ENCODE measurements at regions not wholly inside any gene's neighbourhood (a gene's known extent, or its start where the extent isn't known, plus 50 kb on each side); places are given as distances from the start of the nearest gene placed in this dataset.

DNA sequence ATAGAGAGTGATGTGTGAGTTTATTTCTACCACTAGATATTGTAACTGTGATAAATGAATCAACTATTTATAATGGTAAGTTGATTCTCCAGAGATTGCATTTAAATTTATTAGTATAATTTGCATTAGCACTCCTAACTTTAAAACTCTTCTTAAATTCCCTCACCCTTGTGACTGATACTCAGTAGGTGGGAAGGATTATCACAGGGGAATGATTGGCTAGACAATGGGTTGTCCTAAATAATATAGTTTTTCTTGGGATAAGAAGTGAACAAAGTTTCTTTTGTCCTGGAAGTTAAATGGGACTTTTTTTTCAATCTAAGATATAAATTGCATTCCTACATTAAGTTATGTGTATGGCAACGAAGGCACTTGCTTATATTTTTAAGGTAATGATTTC, 169.2 kb upstream of the PITX2 start:
- Histone ChIP-seq H3K4me1 (peaks cover 32% of the 10 kb centered on the region), H3K27me3 (replicated peaks; ENCODE audit: control insufficient read depth, insufficient read depth, low read length) (no peaks in the 10 kb centered on the region), H3K4me3 (ENCODE audit: low read depth, low read length) (no peak overlapping the region), H3K36me3 (ENCODE audit: control insufficient read depth, insufficient read depth, low read length) (no peaks in the 10 kb centered on the region), H3K9me3 (no peaks in the 10 kb centered on the region)
- Mint-ChIP-seq H3K4me3 (ENCODE audit: unreplicated experiment) (no peak overlapping the region), H3K9me3 (ENCODE audit: unreplicated experiment) (peaks cover 9% of the 10 kb centered on the region), H3K4me1 (ENCODE audit: low read depth, unreplicated experiment) (peaks cover 27% of the 10 kb centered on the region), H3K27ac (ENCODE audit: unreplicated experiment) (peak overlapping the region; percentile 43), H3K36me3 (ENCODE audit: insufficient read depth, unreplicated experiment) (peaks cover 4% of the 10 kb centered on the region), H3K27me3 (ENCODE audit: insufficient read depth, unreplicated experiment) (no peaks in the 10 kb centered on the region)
- POLR2A ChIA-PET, result no interaction called here
- no TSS peak for BruUV-seq (replicated peaks)
- intact Hi-C loops (cut with micrococcal nuclease; ENCODE audit: unreplicated experiment), result loop anchor here (5.0 kb wide), 1 partner anchor 140 kb away; no protein-coding TSS in a partner anchor
- CTCF ChIA-PET, result no interaction called here
- DNase-seq, result no peak
- TF ChIP-seq, protein P1, sequence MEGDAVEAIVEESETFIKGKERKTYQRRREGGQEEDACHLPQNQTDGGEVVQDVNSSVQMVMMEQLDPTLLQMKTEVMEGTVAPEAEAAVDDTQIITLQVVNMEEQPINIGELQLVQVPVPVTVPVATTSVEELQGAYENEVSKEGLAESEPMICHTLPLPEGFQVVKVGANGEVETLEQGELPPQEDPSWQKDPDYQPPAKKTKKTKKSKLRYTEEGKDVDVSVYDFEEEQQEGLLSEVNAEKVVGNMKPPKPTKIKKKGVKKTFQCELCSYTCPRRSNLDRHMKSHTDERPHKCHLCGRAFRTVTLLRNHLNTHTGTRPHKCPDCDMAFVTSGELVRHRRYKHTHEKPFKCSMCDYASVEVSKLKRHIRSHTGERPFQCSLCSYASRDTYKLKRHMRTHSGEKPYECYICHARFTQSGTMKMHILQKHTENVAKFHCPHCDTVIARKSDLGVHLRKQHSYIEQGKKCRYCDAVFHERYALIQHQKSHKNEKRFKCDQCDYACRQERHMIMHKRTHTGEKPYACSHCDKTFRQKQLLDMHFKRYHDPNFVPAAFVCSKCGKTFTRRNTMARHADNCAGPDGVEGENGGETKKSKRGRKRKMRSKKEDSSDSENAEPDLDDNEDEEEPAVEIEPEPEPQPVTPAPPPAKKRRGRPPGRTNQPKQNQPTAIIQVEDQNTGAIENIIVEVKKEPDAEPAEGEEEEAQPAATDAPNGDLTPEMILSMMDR (IDR thresholded peaks at IDR 0.05; ENCODE audit: insufficient read depth in 1 of 2, low read depth in 1 of 2, low read length in 1 of 2, severe bottlenecking in 1 of 2, unreplicated experiment in 1 of 2), result no peak

DNA sequence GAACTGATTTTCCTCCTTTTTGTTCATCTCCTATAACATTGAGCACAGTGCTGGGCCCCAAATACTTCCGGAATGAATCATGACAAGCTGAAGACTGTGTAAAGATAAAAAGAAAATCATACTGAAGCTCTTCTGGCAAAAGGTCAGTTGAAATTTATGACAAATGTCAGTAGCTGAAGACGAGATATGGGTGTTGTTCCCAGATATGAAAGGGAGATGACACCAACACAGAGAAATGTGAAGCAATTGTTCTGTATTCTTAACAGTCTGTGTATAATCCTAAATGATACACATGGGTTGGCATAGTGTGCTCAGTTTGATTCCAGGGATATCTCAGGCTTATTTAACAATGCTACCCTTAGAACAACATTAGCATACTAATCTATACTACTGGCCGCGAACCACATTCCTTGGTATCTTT, 170.5 kb upstream of the PITX2 start:
- ChIA-PET CTCF (interaction anchor here (0.6 kb wide), 1 partner anchor 172 kb away, joined by 4 read pairs; no protein-coding TSS in a partner anchor), POLR2A (interaction anchor here (0.6 kb wide), 1 partner anchor 165 kb away, joined by 3 read pairs; no protein-coding TSS in a partner anchor)
- intact Hi-C loops (cut with micrococcal nuclease; ENCODE audit: unreplicated experiment), result loop anchor here (1.0 to 5.0 kb wide), 2 partner anchors 23 to 141 kb away; no protein-coding TSS in a partner anchor
- Mint-ChIP-seq H3K27me3 (ENCODE audit: insufficient read depth, unreplicated experiment) (no peaks in the 10 kb centered on the region), H3K4me3 (ENCODE audit: unreplicated experiment) (peak overlapping the region; percentile 5), H3K9me3 (ENCODE audit: unreplicated experiment) (peaks cover 11% of the 10 kb centered on the region), H3K27ac (ENCODE audit: unreplicated experiment) (no peak overlapping the region), H3K36me3 (ENCODE audit: insufficient read depth, unreplicated experiment) (peaks cover 7% of the 10 kb centered on the region), H3K4me1 (ENCODE audit: low read depth, unreplicated experiment) (peaks cover 36% of the 10 kb centered on the region)
- no TSS peak for BruUV-seq (replicated peaks)
- Histone ChIP-seq H3K9me3 (no peaks in the 10 kb centered on the region), H3K27me3 (replicated peaks; ENCODE audit: control insufficient read depth, insufficient read depth, low read length) (no peaks in the 10 kb centered on the region), H3K4me3 (ENCODE audit: low read depth, low read length) (no peak overlapping the region), H3K4me1 (peaks cover 32% of the 10 kb centered on the region), H3K36me3 (ENCODE audit: control insufficient read depth, insufficient read depth, low read length) (no peaks in the 10 kb centered on the region)
- TF ChIP-seq, protein P1 (IDR thresholded peaks at IDR 0.05; ENCODE audit: insufficient read depth in 1 of 2, low read depth in 1 of 2, low read length in 1 of 2, severe bottlenecking in 1 of 2, unreplicated experiment in 1 of 2), result no peak
- DNase-seq, result peak; percentile 28 to 53

DNA sequence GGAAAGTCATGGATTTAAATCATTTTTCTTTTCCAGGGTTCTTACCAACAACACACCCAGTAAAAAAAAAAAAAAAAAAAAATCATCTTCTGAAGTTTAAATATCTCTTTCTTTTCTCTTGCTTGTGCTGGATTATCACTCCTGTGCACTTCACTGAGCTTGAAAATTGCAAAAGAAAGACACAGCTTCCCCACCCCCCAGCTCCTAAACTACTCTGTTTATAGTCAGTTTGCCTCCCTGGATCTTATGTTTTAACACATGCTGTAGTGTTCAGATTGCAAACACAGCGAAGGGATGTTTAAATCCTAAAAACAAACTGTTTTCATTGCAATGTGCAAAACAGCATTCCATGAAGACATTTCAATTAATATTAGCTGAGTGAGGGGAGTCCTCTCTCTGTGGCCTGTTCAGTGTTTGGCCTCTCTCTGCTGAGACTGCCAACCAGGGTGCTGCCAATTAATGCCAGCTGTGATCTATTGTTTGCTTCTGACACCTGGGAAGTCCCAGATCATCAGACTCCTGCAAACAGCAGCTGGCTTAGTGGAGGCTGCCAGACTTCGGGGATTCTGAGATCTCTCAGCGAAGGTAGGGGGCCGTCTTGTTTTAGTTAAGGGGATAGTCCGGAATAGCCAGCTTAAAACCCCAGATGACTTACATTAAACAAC, 171.1 kb upstream of the PITX2 start:
- Mint-ChIP-seq H3K9me3 (ENCODE audit: unreplicated experiment) (peaks cover 18% of the 10 kb centered on the region), H3K27ac (ENCODE audit: unreplicated experiment) (peak overlapping the region; percentile 13), H3K27me3 (ENCODE audit: insufficient read depth, unreplicated experiment) (no peaks in the 10 kb centered on the region), H3K36me3 (ENCODE audit: insufficient read depth, unreplicated experiment) (peaks cover 7% of the 10 kb centered on the region), H3K4me3 (ENCODE audit: unreplicated experiment) (no peak overlapping the region), H3K4me1 (ENCODE audit: low read depth, unreplicated experiment) (peaks cover 36% of the 10 kb centered on the region)
- no peak overlapping the region for H3K4me3 ChIP-seq (ENCODE audit: low read depth, low read length)
- DNase-seq, result no peak
- H3K9me3 ChIP-seq, result no peaks in the 10 kb centered on the region
- CTCF ChIA-PET, result no interaction called here
- no peaks in the 10 kb centered on the region for H3K36me3 ChIP-seq (ENCODE audit: control insufficient read depth, insufficient read depth, low read length)
- TF ChIP-seq, protein P1 (IDR thresholded peaks at IDR 0.05; ENCODE audit: insufficient read depth in 1 of 2, low read depth in 1 of 2, low read length in 1 of 2, severe bottlenecking in 1 of 2, unreplicated experiment in 1 of 2), result no peak
- peaks cover 32% of the 10 kb centered on the region for H3K4me1 ChIP-seq
- no peaks in the 10 kb centered on the region for H3K27me3 ChIP-seq (replicated peaks; ENCODE audit: control insufficient read depth, insufficient read depth, low read length)
- no TSS peak for BruUV-seq (replicated peaks)
- POLR2A ChIA-PET, result interaction anchor here (0.6 kb wide), 1 partner anchor 165 kb away, joined by 3 read pairs; no protein-coding TSS in a partner anchor
- intact Hi-C loops (cut with micrococcal nuclease; ENCODE audit: unreplicated experiment), result loop anchor here (1.0 to 5.0 kb wide), 2 partner anchors 22 to 142 kb away; no protein-coding TSS in a partner anchor
